SKM-1 treated with dmso at 0.1 percent for 144 hours (cell line): ENCODE measurements at regions not wholly inside any gene's neighbourhood (a gene's known extent, or its start where the extent isn't known, plus 50 kb on each side); places are given as distances from the start of the nearest gene placed in this dataset.
"Not testable (repeated sequence)": the region's sequence is repeated elsewhere in the genome, so short reads cannot be mapped to it uniquely, and the experiment has no call there.

Experiments used
- DNase-seq: peaks from one replicate; lab custom pipeline; 2025; ENCODE audit not compliant: unreplicated experiment; lab: John Stamatoyannopoulos, UW

GRCh38 chr5:32916648-32917047 lies 205.5 kb downstream of the NPR3 start:
- DNase-seq = no peak

GRCh38 chr5:32928761-32929160 lies 217.6 kb downstream of the NPR3 start:
- no peak for DNase-seq

- not testable (repeated sequence) for DNase-seq
Observed at GRCh38 chr5:32931438-32931837, 220.3 kb downstream of the NPR3 start.

GRCh38 chr5:32932241-32932935 lies 221.3 kb downstream of the NPR3 start:
- DNase-seq = no peak

GRCh38 chr5:32933692-32934091 lies 222.6 kb downstream of the NPR3 start:
- DNase-seq = no peak

GRCh38 chr5:32934529-32934928 lies 223.4 kb downstream of the NPR3 start:
- no peak for DNase-seq

- DNase-seq = no peak
Observed at GRCh38 chr5:32935283-32935682, 224.2 kb downstream of the NPR3 start.

GRCh38 chr5:32936329-32936728 lies 225.2 kb downstream of the NPR3 start:
- DNase-seq = no peak

GRCh38 chr5:32942225-32942989 lies 231.3 kb downstream of the NPR3 start:
- no peak for DNase-seq

- DNase-seq = no peak
Observed at GRCh38 chr5:32949286-32949970, 238.3 kb downstream of the NPR3 start.

- DNase-seq = no peak
Observed at GRCh38 chr5:32951003-32951402, 239.9 kb downstream of the NPR3 start.

- DNase-seq = no peak
Observed at GRCh38 chr5:32951878-32952277, 240.8 kb downstream of the NPR3 start.

GRCh38 chr5:32952421-32952820 lies 241.3 kb downstream of the NPR3 start:
- not testable (repeated sequence) for DNase-seq

GRCh38 chr5:32953694-32954093 lies 242.6 kb downstream of the NPR3 start:
- DNase-seq = no peak

- DNase-seq = no peak
Observed at GRCh38 chr5:32955814-32956213, 244.7 kb downstream of the NPR3 start.

- no peak for DNase-seq
Observed at GRCh38 chr5:32960340-32961058, 249.4 kb downstream of the NPR3 start.

- no peak for DNase-seq
Observed at GRCh38 chr5:32961059-32961415, 249.9 kb downstream of the NPR3 start.

- DNase-seq = no peak
Observed at GRCh38 chr5:32964261-32964660, 253.1 kb downstream of the NPR3 start.

GRCh38 chr5:32973646-32974045 lies 262.5 kb downstream of the NPR3 start:
- DNase-seq = no peak

GRCh38 chr5:32975656-32976375 lies 264.7 kb downstream of the NPR3 start:
- no peak for DNase-seq

GRCh38 chr5:32981061-32981460 lies 269.9 kb downstream of the NPR3 start:
- DNase-seq = no peak
